OCI-LY3 (cell line): ENCODE measurements at regions not wholly inside any gene's neighbourhood (a gene's known extent, or its start where the extent isn't known, plus 50 kb on each side); places are given as distances from the start of the nearest gene placed in this dataset.

ENCODE experiments used
- H2AFZ ChIP-seq: fragments of 200-600, 300-600 bp; shearing (Covaris generic); 2 replicates; pipeline ENCODE4 v1.6.0; 2014; ENCODE audit warnings: antibody characterized with exemption, low read depth, low read length
- H3K27ac ChIP-seq: fragments of 200-600, 300-600 bp; sonication (generic); 2 replicates; pipeline ENCODE4 v1.5.1; 2014; ENCODE audit warnings: mild to moderate bottlenecking, low read length, moderate library complexity, mixed read lengths
- H3K27me3 ChIP-seq: fragments of 200-600, 300-600 bp; sonication (generic); 2 replicates; pipeline ENCODE4 v1.6.1; 2014; ENCODE audit warnings: low read depth, low read length, mixed read lengths
- H3K36me3 ChIP-seq: fragments of 200-600, 300-600 bp; sonication (generic); replicated peaks from 2 replicates; pipeline ENCODE3; 2014; ENCODE audit warnings: low read depth, low read length, mixed read lengths
- H3K4me1 ChIP-seq: fragments of 300-600, 200-600 bp; sonication (generic); 2 replicates; pipeline ENCODE4 v1.6.1; 2014; ENCODE audit warnings: low read length, mixed read lengths
- H3K4me2 ChIP-seq: fragments of 200-600, 300-600 bp; sonication (generic); 2 replicates; pipeline ENCODE4 v1.6.1; 2014; ENCODE audit warnings: low read length, mixed read lengths
- H3K4me3 ChIP-seq: fragments of 300-600, 200-600 bp; sonication (generic); 2 replicates; pipeline ENCODE4 v1.5.1; 2014; ENCODE audit warnings: antibody characterized with exemption, mild to moderate bottlenecking, low read length, moderate library complexity
- H3K79me2 ChIP-seq: fragments of 300-600, 200-600 bp; shearing (Covaris generic); 2 replicates; pipeline ENCODE4 v1.6.1; 2014; ENCODE audit warnings: mild to moderate bottlenecking, low read length, mixed read lengths
- H3K9ac ChIP-seq: fragments of 300-600, 200-600 bp; shearing (Covaris generic); 2 replicates; pipeline ENCODE4 v1.6.0; 2014; ENCODE audit warnings: mild to moderate bottlenecking, low read length, moderate library complexity
- H3K9me3 ChIP-seq: fragments of 200-600, 300-600 bp; shearing (Covaris generic); 2 replicates; pipeline ENCODE4 v1.6.1; 2014; ENCODE audit warnings: low read length, mixed read lengths; ENCODE audit not compliant: insufficient read depth
- H4K20me1 ChIP-seq: fragments of 200-600, 300-600 bp; sonication (generic); 2 replicates; pipeline ENCODE4 v1.6.1; 2016; ENCODE audit warnings: low read length, mixed read lengths; ENCODE audit not compliant: insufficient read depth
- EZH2phosphoT487 ChIP-seq: fragments of 200-600 bp; shearing (Covaris generic); IDR thresholded peaks from 2 replicates; pipeline ENCODE4 v1.6.1; 2018; ENCODE audit warnings: antibody characterized with exemption, mixed run types, low read depth
- TF ChIP-seq, protein P1 (sequence below): fragments of 200-600, 300-600 bp; sonication (generic); IDR thresholded peaks from 2 replicates; pipeline ENCODE4 v1.5.1; 2014; ENCODE audit warnings: antibody characterized with exemption, low read length, low read depth

DNA sequence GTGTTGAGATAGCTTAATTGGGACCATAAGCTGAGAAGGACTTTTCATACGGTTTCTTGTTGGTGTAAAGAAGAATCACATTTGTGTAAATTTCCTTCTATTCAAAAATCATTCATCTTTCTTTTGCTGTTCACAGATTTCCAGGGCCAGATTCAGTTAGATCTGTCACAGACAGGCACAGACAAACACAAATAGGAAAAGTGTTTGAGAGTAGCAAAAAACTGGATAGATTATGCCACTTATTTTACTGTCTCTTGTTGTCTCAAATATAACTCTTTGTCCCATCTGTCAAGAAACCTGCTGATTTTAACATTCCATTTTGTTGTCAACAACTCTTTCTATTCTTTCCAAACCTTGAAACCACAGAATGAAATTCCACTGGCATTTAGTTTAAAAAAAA lies 142.8 kb downstream of the ID4 start:
- Histone ChIP-seq H3K27ac (no peak overlapping the region), H3K27me3 (no peaks in the 10 kb centered on the region)
- TF ChIP-seq, protein P1, sequence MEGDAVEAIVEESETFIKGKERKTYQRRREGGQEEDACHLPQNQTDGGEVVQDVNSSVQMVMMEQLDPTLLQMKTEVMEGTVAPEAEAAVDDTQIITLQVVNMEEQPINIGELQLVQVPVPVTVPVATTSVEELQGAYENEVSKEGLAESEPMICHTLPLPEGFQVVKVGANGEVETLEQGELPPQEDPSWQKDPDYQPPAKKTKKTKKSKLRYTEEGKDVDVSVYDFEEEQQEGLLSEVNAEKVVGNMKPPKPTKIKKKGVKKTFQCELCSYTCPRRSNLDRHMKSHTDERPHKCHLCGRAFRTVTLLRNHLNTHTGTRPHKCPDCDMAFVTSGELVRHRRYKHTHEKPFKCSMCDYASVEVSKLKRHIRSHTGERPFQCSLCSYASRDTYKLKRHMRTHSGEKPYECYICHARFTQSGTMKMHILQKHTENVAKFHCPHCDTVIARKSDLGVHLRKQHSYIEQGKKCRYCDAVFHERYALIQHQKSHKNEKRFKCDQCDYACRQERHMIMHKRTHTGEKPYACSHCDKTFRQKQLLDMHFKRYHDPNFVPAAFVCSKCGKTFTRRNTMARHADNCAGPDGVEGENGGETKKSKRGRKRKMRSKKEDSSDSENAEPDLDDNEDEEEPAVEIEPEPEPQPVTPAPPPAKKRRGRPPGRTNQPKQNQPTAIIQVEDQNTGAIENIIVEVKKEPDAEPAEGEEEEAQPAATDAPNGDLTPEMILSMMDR = no peak
- TF ChIP-seq EZH2phosphoT487 = no peak

GRCh38 chr6:19983374-19983773 lies 146.2 kb downstream of the ID4 start:
- H3K27ac ChIP-seq = no peak overlapping the region
- no peak overlapping the region for H2AFZ ChIP-seq
- no peaks in the 10 kb centered on the region for H3K27me3 ChIP-seq
- no peak overlapping the region for H3K4me2 ChIP-seq
- H3K4me3 ChIP-seq = no peak overlapping the region
- no peaks in the 10 kb centered on the region for H4K20me1 ChIP-seq
- no peaks in the 10 kb centered on the region for H3K9me3 ChIP-seq
- no peaks in the 10 kb centered on the region for H3K79me2 ChIP-seq
- no peaks in the 10 kb centered on the region for H3K4me1 ChIP-seq
- H3K9ac ChIP-seq = no peak overlapping the region
- H3K36me3 ChIP-seq = no peaks in the 10 kb centered on the region
- TF ChIP-seq EZH2phosphoT487 = no peak
- TF ChIP-seq, protein P1 = no peak

More for the DNA sequence above, 142.8 kb downstream of the ID4 start:
- no peak overlapping the region for H3K9ac ChIP-seq
- no peaks in the 10 kb centered on the region for H3K79me2 ChIP-seq
- H3K4me1 ChIP-seq = no peaks in the 10 kb centered on the region
- H3K4me2 ChIP-seq = no peak overlapping the region
- no peak overlapping the region for H3K4me3 ChIP-seq
- no peaks in the 10 kb centered on the region for H4K20me1 ChIP-seq
- no peaks in the 10 kb centered on the region for H3K36me3 ChIP-seq
- H3K9me3 ChIP-seq = no peaks in the 10 kb centered on the region
- no peak overlapping the region for H2AFZ ChIP-seq

GRCh38 chr6:19986691-19987438 lies 149.7 kb downstream of the ID4 start:
- Histone ChIP-seq H3K36me3 (no peaks in the 10 kb centered on the region), H3K79me2 (no peaks in the 10 kb centered on the region), H3K27ac (no peak overlapping the region), H3K27me3 (no peaks in the 10 kb centered on the region), H3K9ac (no peak overlapping the region), H4K20me1 (no peaks in the 10 kb centered on the region), H3K4me3 (no peak overlapping the region), H3K9me3 (no peaks in the 10 kb centered on the region), H2AFZ (no peak overlapping the region), H3K4me1 (no peaks in the 10 kb centered on the region), H3K4me2 (no peak overlapping the region)
- TF ChIP-seq, protein P1 = no peak
- no peak for TF ChIP-seq EZH2phosphoT487

- TF ChIP-seq EZH2phosphoT487 = no peak
- TF ChIP-seq, protein P1 = no peak
- Histone ChIP-seq H3K79me2 (no peaks in the 10 kb centered on the region), H3K9me3 (no peaks in the 10 kb centered on the region), H3K4me2 (no peak overlapping the region), H3K9ac (no peak overlapping the region), H3K27me3 (peaks cover 4% of the 10 kb centered on the region; the same call in 1 of the 2 replicates), H3K36me3 (no peaks in the 10 kb centered on the region), H3K4me3 (no peak overlapping the region), H3K27ac (no peak overlapping the region), H4K20me1 (no peaks in the 10 kb centered on the region), H2AFZ (no peak overlapping the region), H3K4me1 (no peaks in the 10 kb centered on the region)
Measured at GRCh38 chr6:19988555-19988954, 151.4 kb downstream of the ID4 start.
